GM12891 (cell line): ENCODE measurements at regions not wholly inside any gene's neighbourhood (a gene's known extent, or its start where the extent isn't known, plus 50 kb on each side); places are given as distances from the start of the nearest gene placed in this dataset.

Source experiments
- POLR2AphosphoS5 ChIP-seq: IDR thresholded peaks from 2 replicates; pipeline ENCODE4 v1.6.1; 2011; ENCODE audit warnings: low read depth, low read length, control low read depth
- POU2F2 ChIP-seq: IDR thresholded peaks from 2 replicates; pipeline ENCODE4 v1.6.1; 2011; ENCODE audit warnings: low read depth, mild to moderate bottlenecking, control low read depth, low read length, moderate library complexity
- SPI1 ChIP-seq: IDR thresholded peaks from 2 replicates; pipeline ENCODE4 v1.6.1; 2011; ENCODE audit warnings: low read depth, low read length, control low read depth
- TAF1 ChIP-seq: IDR thresholded peaks from 2 replicates; pipeline ENCODE4 v1.6.1; 2011; ENCODE audit warnings: low read depth, low read length, control low read depth

GRCh38 chr4:38453253-38453881 lies 210.6 kb upstream of the KLF3 start:
- TF ChIP-seq TAF1 = no peak
- TF ChIP-seq POLR2AphosphoS5 = no peak
- peak; percentile 78 for TF ChIP-seq SPI1
- TF ChIP-seq POU2F2 = no peak
